ENCODE measurements at regions not wholly inside any gene's neighbourhood (a gene's known extent, or its start where the extent isn't known, plus 50 kb on each side); places are given as distances from the start of the nearest gene placed in this dataset.

DNA sequence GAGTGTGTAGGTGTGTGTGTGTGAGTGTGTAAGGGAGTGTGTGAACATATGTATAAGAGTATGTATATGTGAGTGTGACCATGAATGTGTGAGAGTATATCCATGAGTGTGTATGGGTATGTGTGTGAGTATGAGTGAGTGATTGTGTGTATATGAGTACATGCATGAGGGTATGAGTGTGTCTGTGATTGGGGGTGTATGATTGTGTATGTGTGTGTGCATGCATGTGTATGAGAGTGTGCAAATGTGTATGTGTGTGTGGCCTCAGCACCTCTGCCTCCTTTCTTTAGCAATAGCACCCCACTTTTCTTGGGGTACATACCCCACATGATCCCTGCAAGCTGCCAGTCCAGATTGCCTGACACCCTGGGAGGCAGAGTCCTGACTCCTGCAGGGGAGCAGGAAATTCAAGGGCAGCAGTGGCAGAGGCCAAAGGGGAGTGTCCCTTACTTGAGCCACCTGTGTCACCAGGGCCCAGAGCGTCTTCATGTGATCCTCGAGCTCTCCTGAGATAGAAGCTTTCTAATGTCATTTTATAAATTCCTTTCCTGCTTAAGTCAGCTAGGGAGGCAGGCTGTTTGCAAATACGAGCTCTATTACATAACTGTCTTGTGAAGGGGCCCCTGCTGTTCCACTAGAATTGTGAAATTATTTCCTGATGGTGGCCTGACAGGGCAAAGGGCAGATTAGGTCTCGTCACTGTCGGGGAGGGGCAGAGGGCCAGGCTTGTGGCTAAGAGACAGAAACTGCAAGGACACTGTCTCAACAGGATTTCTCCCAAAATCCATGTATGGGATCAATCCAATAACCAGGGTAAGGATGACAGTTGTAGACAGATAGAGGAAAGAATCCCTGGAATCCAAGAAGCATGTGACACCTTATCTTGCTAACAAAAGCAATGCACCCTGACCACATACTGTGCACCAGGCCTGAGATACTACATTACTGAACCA lies 389.1 kb downstream of the GADD45G start:
- Histone ChIP-seq H3K36me3 (no peaks in the 10 kb centered on the region), H3K4me3 (no peak overlapping the region), H3K27ac (peak overlapping the region; percentile 53 to 66 (median 59)), H3K9me3 (no peaks in the 10 kb centered on the region), H3K4me1 (peaks cover 10 to 26% (median 23%) of the 10 kb centered on the region in 4 donors), H3K27me3 (no peaks in the 10 kb centered on the region)
- TF ChIP-seq POLR2AphosphoS5 (IDR thresholded peaks at IDR 0.05): peak in 1 of 3 donors; percentile 13
- TF ChIP-seq POLR2A (IDR thresholded peaks at IDR 0.05): no peak
- WGBS, 2 donors (ENCODE audit: low coverage in 1 of 2): 36 to 45% methylated on average over 2 to 5 of the region's 5 CpGs
- peak; percentile 68 for DNase-seq
- intact Hi-C loops (cut with DNase I; ENCODE audit: low total_unique reads) (no loop called here), in situ Hi-C loops (cut with MboI; ENCODE audit: low pct_ligation_motif_present in 1 of 4, low pct_unique_long_range_greater_than_20kb in 1 of 4, low sequenced_read_pairs in 3 of 4) (no loop called here)

DNA sequence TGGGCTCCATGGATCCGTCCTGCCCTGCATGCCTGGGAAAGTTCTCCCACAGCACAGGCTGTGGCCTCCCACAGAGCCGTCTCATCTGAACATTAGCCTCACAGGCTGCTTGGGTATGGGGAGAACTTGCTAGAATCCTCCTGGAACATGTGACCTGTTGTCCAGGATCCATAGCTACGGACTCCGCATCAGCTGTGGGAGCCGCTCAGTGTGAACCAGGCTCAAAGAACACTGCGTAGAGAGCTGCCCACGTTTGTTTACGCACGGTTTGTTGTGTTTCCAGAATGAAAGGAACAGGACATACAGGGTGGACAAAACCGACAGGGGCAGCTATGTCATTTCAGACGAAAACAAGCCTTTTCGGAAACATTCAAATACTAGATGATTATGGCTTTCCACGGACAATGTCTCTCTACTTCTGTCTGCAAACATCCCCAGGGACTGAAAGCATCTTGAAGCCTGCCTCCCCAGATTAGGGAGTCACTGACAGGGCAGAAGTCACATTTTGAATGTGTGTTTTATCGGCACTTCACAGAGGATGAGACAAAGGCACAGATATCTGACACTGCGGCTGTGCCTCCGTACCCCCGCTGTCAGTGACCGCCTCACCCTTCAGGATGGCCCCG lies 390.3 kb downstream of the GADD45G start:
- TF ChIP-seq EP300 (IDR thresholded peaks at IDR 0.05; ENCODE audit: low read depth): no peak
- TF ChIP-seq POLR2AphosphoS5 (IDR thresholded peaks at IDR 0.05): no peak
- TF ChIP-seq, protein P1, sequence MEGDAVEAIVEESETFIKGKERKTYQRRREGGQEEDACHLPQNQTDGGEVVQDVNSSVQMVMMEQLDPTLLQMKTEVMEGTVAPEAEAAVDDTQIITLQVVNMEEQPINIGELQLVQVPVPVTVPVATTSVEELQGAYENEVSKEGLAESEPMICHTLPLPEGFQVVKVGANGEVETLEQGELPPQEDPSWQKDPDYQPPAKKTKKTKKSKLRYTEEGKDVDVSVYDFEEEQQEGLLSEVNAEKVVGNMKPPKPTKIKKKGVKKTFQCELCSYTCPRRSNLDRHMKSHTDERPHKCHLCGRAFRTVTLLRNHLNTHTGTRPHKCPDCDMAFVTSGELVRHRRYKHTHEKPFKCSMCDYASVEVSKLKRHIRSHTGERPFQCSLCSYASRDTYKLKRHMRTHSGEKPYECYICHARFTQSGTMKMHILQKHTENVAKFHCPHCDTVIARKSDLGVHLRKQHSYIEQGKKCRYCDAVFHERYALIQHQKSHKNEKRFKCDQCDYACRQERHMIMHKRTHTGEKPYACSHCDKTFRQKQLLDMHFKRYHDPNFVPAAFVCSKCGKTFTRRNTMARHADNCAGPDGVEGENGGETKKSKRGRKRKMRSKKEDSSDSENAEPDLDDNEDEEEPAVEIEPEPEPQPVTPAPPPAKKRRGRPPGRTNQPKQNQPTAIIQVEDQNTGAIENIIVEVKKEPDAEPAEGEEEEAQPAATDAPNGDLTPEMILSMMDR (IDR thresholded peaks at IDR 0.05): no peak
- TF ChIP-seq POLR2A (IDR thresholded peaks at IDR 0.05): no peak
- Histone ChIP-seq H3K36me3 (no peaks in the 10 kb centered on the region), H3K9me3 (no peaks in the 10 kb centered on the region), H3K4me1 (peaks cover 17 to 38% (median 34%) of the 10 kb centered on the region in 4 donors), H3K27me3 (no peaks in the 10 kb centered on the region), H3K4me3 (no peak overlapping the region), H3K27ac (peak overlapping the region in 3 of 4 donors; percentile 53 to 66 (median 59))
- 87% methylated on average over 19 of the region's 19 CpGs; no CpG with 5 or more reads in 1 of the 2 donors for WGBS, 2 donors (ENCODE audit: low coverage in 1 of 2)
- intact Hi-C loops (cut with DNase I; ENCODE audit: low total_unique reads) (no loop called here), in situ Hi-C loops (cut with MboI; ENCODE audit: low pct_ligation_motif_present in 1 of 4, low pct_unique_long_range_greater_than_20kb in 1 of 4, low sequenced_read_pairs in 3 of 4) (no loop called here)
- no peak for DNase-seq

DNA sequence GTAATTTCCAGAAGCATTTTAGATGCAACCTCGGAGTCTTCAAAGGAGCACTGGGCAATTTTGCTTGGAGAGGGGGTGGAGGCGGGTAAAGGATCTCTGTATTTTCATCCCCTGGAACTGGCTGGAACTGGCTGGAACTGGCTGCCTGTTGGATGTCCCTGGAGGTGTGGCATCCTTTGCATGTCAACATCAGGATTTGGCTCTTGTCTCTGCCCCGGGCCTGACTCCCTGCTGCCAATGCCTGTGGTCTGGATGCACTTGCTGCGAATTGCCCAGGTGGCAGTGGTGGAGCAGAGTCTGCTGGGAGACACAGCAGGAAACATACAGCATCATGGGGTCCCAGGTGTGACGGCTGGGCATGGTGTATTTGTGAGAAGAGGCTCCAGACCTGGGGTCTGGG lies 391.3 kb downstream of the GADD45G start:
- Histone ChIP-seq H3K9me3 (no peaks in the 10 kb centered on the region), H3K27me3 (no peaks in the 10 kb centered on the region), H3K4me3 (no peak overlapping the region), H3K27ac (no peak overlapping the region), H3K36me3 (no peaks in the 10 kb centered on the region), H3K4me1 (peaks cover 27 to 48% (median 44%) of the 10 kb centered on the region in 4 donors)
- intact Hi-C loops (cut with DNase I; ENCODE audit: low total_unique reads): no loop called here
- WGBS, 2 donors (ENCODE audit: low coverage in 1 of 2): 90 to 100% methylated on average over 1 to 5 of the region's 5 CpGs
- in situ Hi-C loops (cut with MboI; ENCODE audit: low pct_ligation_motif_present in 1 of 4, low pct_unique_long_range_greater_than_20kb in 1 of 4, low sequenced_read_pairs in 3 of 4): no loop called here
- DNase-seq: no peak
- no peak for TF ChIP-seq EP300 (IDR thresholded peaks at IDR 0.05; ENCODE audit: low read depth)
- TF ChIP-seq POLR2A (IDR thresholded peaks at IDR 0.05): no peak
- TF ChIP-seq, protein P1 (IDR thresholded peaks at IDR 0.05): no peak
- TF ChIP-seq POLR2AphosphoS5 (IDR thresholded peaks at IDR 0.05): no peak

DNA sequence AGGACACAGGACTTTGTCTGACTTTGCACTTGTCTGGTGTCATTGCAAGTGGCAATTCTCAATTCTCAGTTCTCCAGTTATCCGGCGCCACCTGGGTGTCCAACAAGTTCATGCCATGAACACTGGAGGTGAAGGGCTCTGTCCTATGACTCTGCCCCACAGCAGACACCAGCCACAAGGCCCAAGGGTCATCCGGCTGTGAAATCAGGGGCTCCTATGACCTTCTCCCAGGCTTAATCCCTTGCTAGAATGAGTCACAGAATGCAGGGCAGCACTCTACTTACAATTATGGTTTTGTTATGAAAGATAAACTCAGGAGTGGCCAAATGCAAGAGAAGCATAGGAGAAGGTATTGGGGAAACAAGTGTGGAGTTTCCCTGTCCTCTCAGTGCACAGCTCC lies 392.0 kb downstream of the GADD45G start:
- H3K4me3 ChIP-seq: no peak overlapping the region
- 100% methylated on average over 3 of the region's 3 CpGs; no CpG with 5 or more reads in 1 of the 2 donors for WGBS, 2 donors (ENCODE audit: low coverage in 1 of 2)
- H3K27me3 ChIP-seq: no peaks in the 10 kb centered on the region
- peaks cover 30 to 54% (median 48%) of the 10 kb centered on the region in 4 donors for H3K4me1 ChIP-seq
- DNase-seq: peak; percentile 54
- intact Hi-C loops (cut with DNase I; ENCODE audit: low total_unique reads) (no loop called here), in situ Hi-C loops (cut with MboI; ENCODE audit: low pct_ligation_motif_present in 1 of 4, low pct_unique_long_range_greater_than_20kb in 1 of 4, low sequenced_read_pairs in 3 of 4) (no loop called here)
- H3K9me3 ChIP-seq: no peaks in the 10 kb centered on the region
- TF ChIP-seq, protein P1 (IDR thresholded peaks at IDR 0.05): peak in 4 of 5 experiments; percentile 15 to 53 (median 24)
- TF ChIP-seq POLR2AphosphoS5 (IDR thresholded peaks at IDR 0.05): no peak
- H3K36me3 ChIP-seq: no peaks in the 10 kb centered on the region
- H3K27ac ChIP-seq: no peak overlapping the region
